DOHH2 (cell line): ENCODE measurements at regions not wholly inside any gene's neighbourhood (a gene's known extent, or its start where the extent isn't known, plus 50 kb on each side); places are given as distances from the start of the nearest gene placed in this dataset.

Source experiments
- EZH2phosphoT487 ChIP-seq: fragments of 200-600 bp; sonication (generic); IDR thresholded peaks from 2 replicates; pipeline ENCODE4 v1.6.1; 2017; ENCODE audit warnings: borderline replicate concordance, mild to moderate bottlenecking, antibody characterized with exemption, low read length, moderate library complexity, mixed read lengths
- TF ChIP-seq, protein P1 (sequence below): fragments of 200-600 bp; sonication (generic); IDR thresholded peaks from one replicate; pipeline ENCODE4 v1.5.1; 2014; ENCODE audit warnings: antibody characterized with exemption, mild to moderate bottlenecking, low read depth, low read length; ENCODE audit not compliant: poor library complexity, severe bottlenecking

DNA sequence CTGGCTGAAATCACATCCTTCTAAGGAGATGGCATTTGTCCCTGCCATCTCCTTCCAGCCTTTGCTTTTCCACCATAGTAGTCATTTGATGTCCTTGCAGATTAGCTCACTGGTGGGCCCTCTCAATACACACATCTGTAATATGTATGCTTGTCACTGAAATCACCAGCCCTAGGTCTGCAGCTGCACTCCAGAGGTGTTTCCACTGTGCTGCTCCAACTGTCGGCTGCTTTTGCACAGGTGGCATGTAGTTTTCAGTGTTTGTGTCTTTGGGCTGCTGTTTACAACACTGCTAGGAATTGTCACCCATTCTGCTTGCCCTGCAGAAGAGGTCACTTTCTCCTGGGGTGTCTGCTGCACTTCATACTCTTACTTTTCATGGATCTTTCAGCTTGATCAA, 69.0 kb upstream of the GRAMD1B start:
- TF ChIP-seq, protein P1, sequence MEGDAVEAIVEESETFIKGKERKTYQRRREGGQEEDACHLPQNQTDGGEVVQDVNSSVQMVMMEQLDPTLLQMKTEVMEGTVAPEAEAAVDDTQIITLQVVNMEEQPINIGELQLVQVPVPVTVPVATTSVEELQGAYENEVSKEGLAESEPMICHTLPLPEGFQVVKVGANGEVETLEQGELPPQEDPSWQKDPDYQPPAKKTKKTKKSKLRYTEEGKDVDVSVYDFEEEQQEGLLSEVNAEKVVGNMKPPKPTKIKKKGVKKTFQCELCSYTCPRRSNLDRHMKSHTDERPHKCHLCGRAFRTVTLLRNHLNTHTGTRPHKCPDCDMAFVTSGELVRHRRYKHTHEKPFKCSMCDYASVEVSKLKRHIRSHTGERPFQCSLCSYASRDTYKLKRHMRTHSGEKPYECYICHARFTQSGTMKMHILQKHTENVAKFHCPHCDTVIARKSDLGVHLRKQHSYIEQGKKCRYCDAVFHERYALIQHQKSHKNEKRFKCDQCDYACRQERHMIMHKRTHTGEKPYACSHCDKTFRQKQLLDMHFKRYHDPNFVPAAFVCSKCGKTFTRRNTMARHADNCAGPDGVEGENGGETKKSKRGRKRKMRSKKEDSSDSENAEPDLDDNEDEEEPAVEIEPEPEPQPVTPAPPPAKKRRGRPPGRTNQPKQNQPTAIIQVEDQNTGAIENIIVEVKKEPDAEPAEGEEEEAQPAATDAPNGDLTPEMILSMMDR: no peak
- no peak for TF ChIP-seq EZH2phosphoT487
